Smooth muscle cell (in vitro differentiated cells): ENCODE measurements at regions not wholly inside any gene's neighbourhood (a gene's known extent, or its start where the extent isn't known, plus 50 kb on each side); places are given as distances from the start of the nearest gene placed in this dataset.

ENCODE experiments used
- DNase-seq: peaks from one replicate; lab custom pipeline; 2025; ENCODE audit not compliant: unreplicated experiment; lab: John Stamatoyannopoulos, UW
- H2AFZ ChIP-seq: fragments of 200-600 bp; sonication (generic); 2 replicates; pipeline ENCODE4 v1.6.0; 2016; ENCODE audit warnings: antibody characterized with exemption, low read depth, mild to moderate bottlenecking
- H3F3A ChIP-seq: fragments of 200-600 bp; sonication (generic); 2 replicates; pipeline ENCODE4 v1.6.0; 2017; ENCODE audit warnings: antibody characterized with exemption, low read depth
- H3K27ac ChIP-seq: fragments of 200-600 bp; sonication (generic); 2 replicates; pipeline ENCODE4 v1.5.1; 2016; ENCODE audit warnings: low read depth, mild to moderate bottlenecking
- H3K27me3 ChIP-seq: fragments of 200-600 bp; sonication (generic); 2 replicates; pipeline ENCODE4 v1.6.1; 2016; ENCODE audit warnings: low read depth, mild to moderate bottlenecking
- H3K36me3 ChIP-seq: fragments of 200-600 bp; sonication (generic); 2 replicates; pipeline ENCODE4 v1.5.1; 2016; ENCODE audit warnings: low read depth
- H3K4me1 ChIP-seq: fragments of 200-600 bp; sonication (generic); 2 replicates; pipeline ENCODE4 v1.5.1; 2016; ENCODE audit warnings: low read depth
- H3K4me2 ChIP-seq: fragments of 200-600 bp; sonication (generic); 2 replicates; pipeline ENCODE4 v1.6.0; 2016; ENCODE audit warnings: mild to moderate bottlenecking
- H3K4me3 ChIP-seq: fragments of 200-600 bp; sonication (generic); 2 replicates; pipeline ENCODE4 v1.5.1; 2016; ENCODE audit warnings: mild to moderate bottlenecking
- H3K79me2 ChIP-seq: fragments of 200-600 bp; sonication (generic); 2 replicates; pipeline ENCODE4 v1.6.0; 2016; ENCODE audit warnings: low read depth, mild to moderate bottlenecking
- H3K9ac ChIP-seq: fragments of 200-600 bp; sonication (generic); 2 replicates; pipeline ENCODE4 v1.6.0; 2016; ENCODE audit warnings: low read depth
- H3K9me3 ChIP-seq: fragments of 200-600 bp; sonication (generic); replicated peaks from 2 replicates; pipeline ENCODE4 v1.5.1; 2016; ENCODE audit warnings: low read depth
- H4K20me1 ChIP-seq: fragments of 200-600 bp; sonication (generic); 2 replicates; pipeline ENCODE4 v1.6.0; 2016; ENCODE audit warnings: low read depth
- CTCF ChIP-seq: fragments of 200-600 bp; sonication (generic); IDR thresholded peaks from 2 replicates; pipeline ENCODE4 v1.5.1; 2017; ENCODE audit warnings: borderline replicate concordance, mild to moderate bottlenecking, antibody characterized with exemption; ENCODE audit not compliant: insufficient read depth, poor library complexity, severe bottlenecking
- WGBS: methylation state at CpG from one replicate; pipeline ENCODE4 v1.1.7; 2016; ENCODE audit warnings: low lambda C conversion rate; 5-methylcytosine and 5-hydroxymethylcytosine counted together

DNA sequence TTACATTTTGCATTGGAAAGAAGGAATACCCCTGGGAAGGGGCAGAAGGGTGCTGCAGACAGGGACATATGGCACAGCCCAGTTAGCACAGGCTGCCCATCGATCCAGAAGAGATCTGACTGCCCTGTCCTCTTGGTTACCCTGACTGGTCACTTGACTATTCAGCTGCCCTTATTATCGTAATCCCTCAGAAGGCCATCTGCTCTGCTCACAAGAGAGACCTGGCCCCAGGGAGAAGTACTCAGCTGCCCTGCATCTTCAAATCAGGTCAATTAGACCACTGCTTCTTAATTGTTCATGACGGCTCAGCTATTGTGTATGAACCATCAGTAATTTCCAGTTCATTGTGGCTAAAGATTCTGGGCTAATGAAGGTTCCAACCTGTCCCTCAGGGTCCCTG lies 345.0 kb downstream of the TLE1 start:
- no peaks in the 10 kb centered on the region for H3K79me2 ChIP-seq
- H3K27me3 ChIP-seq: no peaks in the 10 kb centered on the region
- H3K36me3 ChIP-seq: no peaks in the 10 kb centered on the region
- no peak overlapping the region for H3K4me3 ChIP-seq
- no peak for DNase-seq
- no peak overlapping the region for H3K27ac ChIP-seq
- no peaks in the 10 kb centered on the region for H3K9me3 ChIP-seq
- no peak overlapping the region for H3K9ac ChIP-seq
- TF ChIP-seq CTCF: no peak
- H3F3A ChIP-seq: no peaks in the 10 kb centered on the region
- H2AFZ ChIP-seq: no peak overlapping the region
- H3K4me1 ChIP-seq: no peaks in the 10 kb centered on the region
- no peak overlapping the region for H3K4me2 ChIP-seq
- no peaks in the 10 kb centered on the region for H4K20me1 ChIP-seq
- WGBS: 91% methylated on average over 3 of the region's 3 CpGs

- no peaks in the 10 kb centered on the region for H3K9me3 ChIP-seq
- H3K4me3 ChIP-seq: no peak overlapping the region
- TF ChIP-seq CTCF: no peak
- H4K20me1 ChIP-seq: no peaks in the 10 kb centered on the region
- H3K9ac ChIP-seq: no peak overlapping the region
- no peak overlapping the region for H3K4me2 ChIP-seq
- no peaks in the 10 kb centered on the region for H3K79me2 ChIP-seq
- H3F3A ChIP-seq: no peaks in the 10 kb centered on the region
- H3K36me3 ChIP-seq: peaks cover 7% of the 10 kb centered on the region
- H3K27me3 ChIP-seq: no peaks in the 10 kb centered on the region
- no peaks in the 10 kb centered on the region for H3K4me1 ChIP-seq
- H3K27ac ChIP-seq: no peak overlapping the region
- no peak overlapping the region for H2AFZ ChIP-seq
- no peak for DNase-seq
- 85% methylated on average over 3 of the region's 3 CpGs for WGBS
These were observed 353.4 kb downstream of the TLE1 start for GRCh38 chr9:81335879-81336421.

DNA sequence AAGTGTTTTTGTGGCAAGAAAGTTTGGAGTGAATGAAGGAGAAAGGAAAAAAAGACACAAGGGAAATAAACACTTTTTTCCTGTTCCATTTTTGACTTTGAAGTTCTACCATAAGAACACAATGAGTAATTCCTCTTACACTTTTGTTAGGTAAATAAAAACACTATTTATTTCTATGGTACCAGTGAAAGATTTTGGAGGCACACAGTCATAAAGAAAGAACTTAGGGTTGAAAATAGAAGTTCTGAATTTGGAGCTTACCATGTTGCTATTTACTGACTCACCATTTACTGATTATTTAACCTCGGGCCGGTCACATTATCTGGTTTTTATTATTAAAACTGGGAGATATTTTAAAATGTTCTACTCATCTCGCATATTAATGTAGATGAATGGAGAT lies 367.8 kb downstream of the TLE1 start:
- Histone ChIP-seq H3K27ac (no peak overlapping the region), H3F3A (no peaks in the 10 kb centered on the region), H3K36me3 (peaks cover 15% of the 10 kb centered on the region), H3K4me3 (no peak overlapping the region), H3K27me3 (no peaks in the 10 kb centered on the region), H3K4me1 (no peaks in the 10 kb centered on the region), H3K4me2 (no peak overlapping the region), H3K9ac (no peak overlapping the region), H4K20me1 (no peaks in the 10 kb centered on the region), H3K9me3 (peaks cover 17% of the 10 kb centered on the region), H3K79me2 (no peaks in the 10 kb centered on the region), H2AFZ (no peak overlapping the region)
- DNase-seq: no peak
- WGBS: 79% methylated on average over 3 of the region's 3 CpGs
- no peak for TF ChIP-seq CTCF

DNA sequence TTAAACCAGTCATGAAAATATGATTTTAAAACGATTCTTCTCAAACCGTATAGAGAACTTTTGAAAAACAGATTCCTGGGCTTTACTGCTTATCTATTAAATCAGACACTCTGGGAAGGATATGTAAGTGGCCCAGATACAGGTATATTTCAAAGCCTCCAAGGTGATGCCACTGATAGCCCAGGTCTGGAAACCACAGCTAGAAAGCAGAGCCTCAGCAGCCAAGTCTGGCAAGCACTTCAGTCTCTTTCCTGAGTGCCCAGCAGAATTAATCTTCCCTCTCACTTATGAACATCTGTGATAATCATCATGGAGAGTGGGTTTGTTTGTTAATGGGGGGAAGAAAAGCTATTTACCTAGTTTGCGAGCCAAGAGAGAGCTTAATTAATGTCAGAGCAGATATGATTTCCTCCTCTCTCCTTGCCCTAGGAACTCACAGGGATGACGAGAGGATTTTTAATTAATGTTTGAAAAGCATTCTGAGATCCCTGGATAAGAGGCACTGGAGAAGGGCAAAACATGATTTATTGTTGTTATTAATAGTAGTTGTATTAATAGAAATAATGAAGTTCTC lies 368.4 kb downstream of the TLE1 start:
- H3K27ac ChIP-seq: no peak overlapping the region
- H3K79me2 ChIP-seq: no peaks in the 10 kb centered on the region
- peaks cover 15% of the 10 kb centered on the region for H3K36me3 ChIP-seq
- no peak overlapping the region for H3K9ac ChIP-seq
- no peak for TF ChIP-seq CTCF
- H3F3A ChIP-seq: no peaks in the 10 kb centered on the region
- 89% methylated on average over 4 of the region's 4 CpGs for WGBS
- H2AFZ ChIP-seq: no peak overlapping the region
- no peaks in the 10 kb centered on the region for H3K4me1 ChIP-seq
- H3K27me3 ChIP-seq: no peaks in the 10 kb centered on the region
- no peak overlapping the region for H3K4me2 ChIP-seq
- H4K20me1 ChIP-seq: no peaks in the 10 kb centered on the region
- peaks cover 17% of the 10 kb centered on the region for H3K9me3 ChIP-seq
- H3K4me3 ChIP-seq: no peak overlapping the region
- DNase-seq: no peak
